HUES48 (cell line): ENCODE measurements at regions not wholly inside any gene's neighbourhood (a gene's known extent, or its start where the extent isn't known, plus 50 kb on each side); places are given as distances from the start of the nearest gene placed in this dataset.
A peak's percentile ranks its signal among the peaks of the same experiment; 100 is the strongest.

ENCODE experiments used
- H3K27ac ChIP-seq: one replicate; pipeline ENCODE4 v1.7.0; 2013; ENCODE audit warnings: low read depth, low read length, inconsistent platforms
- H3K27me3 ChIP-seq: 2 replicates; pipeline ENCODE4 v1.6.1; 2013; ENCODE audit warnings: mild to moderate bottlenecking, low read length; ENCODE audit not compliant: control insufficient read depth, insufficient read depth
- H3K36me3 ChIP-seq: 2 replicates; pipeline ENCODE4 v1.6.1; 2013; ENCODE audit warnings: low read length; ENCODE audit not compliant: control insufficient read depth, insufficient read depth
- H3K4me1 ChIP-seq: 2 replicates; pipeline ENCODE4 v1.6.1; 2013; ENCODE audit warnings: mild to moderate bottlenecking, low read length; ENCODE audit not compliant: control insufficient read depth, insufficient read depth
- H3K4me3 ChIP-seq: 2 replicates; pipeline ENCODE4 v1.5.1; 2013; ENCODE audit warnings: mild to moderate bottlenecking, low read depth, low read length
- H3K9ac ChIP-seq: 2 replicates; pipeline ENCODE4 v1.6.1; 2013; ENCODE audit warnings: mild to moderate bottlenecking, low read depth, low read length, moderate library complexity
- H3K9me3 ChIP-seq: 2 replicates; pipeline ENCODE4 v1.6.1; 2013; ENCODE audit warnings: low read length; ENCODE audit not compliant: control insufficient read depth, insufficient read depth

GRCh38 chr2:204255526-204255925 lies 289.7 kb upstream of the PARD3B start:
- Histone ChIP-seq H3K27ac (no peak overlapping the region), H3K27me3 (no peaks in the 10 kb centered on the region), H3K9ac (no peak overlapping the region), H3K9me3 (no peaks in the 10 kb centered on the region), H3K36me3 (no peaks in the 10 kb centered on the region), H3K4me3 (no peak overlapping the region), H3K4me1 (peaks cover 8% of the 10 kb centered on the region)

GRCh38 chr2:204257781-204258180 lies 287.5 kb upstream of the PARD3B start:
- Histone ChIP-seq H3K27me3 (no peaks in the 10 kb centered on the region), H3K4me1 (peaks cover 18% of the 10 kb centered on the region), H3K36me3 (no peaks in the 10 kb centered on the region), H3K9ac (no peak overlapping the region), H3K9me3 (no peaks in the 10 kb centered on the region), H3K4me3 (no peak overlapping the region), H3K27ac (no peak overlapping the region)

GRCh38 chr2:204258890-204259289 lies 286.4 kb upstream of the PARD3B start:
- Histone ChIP-seq H3K4me1 (peaks cover 21% of the 10 kb centered on the region), H3K9me3 (no peaks in the 10 kb centered on the region), H3K4me3 (no peak overlapping the region), H3K36me3 (no peaks in the 10 kb centered on the region), H3K27ac (no peak overlapping the region), H3K27me3 (no peaks in the 10 kb centered on the region), H3K9ac (no peak overlapping the region)

GRCh38 chr2:204260162-204260877 lies 285.0 kb upstream of the PARD3B start:
- H3K4me3 ChIP-seq = no peak overlapping the region
- no peaks in the 10 kb centered on the region for H3K36me3 ChIP-seq
- H3K27ac ChIP-seq = no peak overlapping the region
- peaks cover 28% of the 10 kb centered on the region for H3K4me1 ChIP-seq
- no peak overlapping the region for H3K9ac ChIP-seq
- no peaks in the 10 kb centered on the region for H3K27me3 ChIP-seq
- no peaks in the 10 kb centered on the region for H3K9me3 ChIP-seq

GRCh38 chr2:204260901-204261300 lies 284.4 kb upstream of the PARD3B start:
- H3K9ac ChIP-seq = no peak overlapping the region
- H3K27ac ChIP-seq = no peak overlapping the region
- peaks cover 28% of the 10 kb centered on the region for H3K4me1 ChIP-seq
- no peaks in the 10 kb centered on the region for H3K9me3 ChIP-seq
- no peaks in the 10 kb centered on the region for H3K27me3 ChIP-seq
- H3K4me3 ChIP-seq = no peak overlapping the region
- H3K36me3 ChIP-seq = no peaks in the 10 kb centered on the region

GRCh38 chr2:204261846-204262245 lies 283.4 kb upstream of the PARD3B start:
- Histone ChIP-seq H3K9ac (no peak overlapping the region), H3K4me3 (no peak overlapping the region), H3K9me3 (no peaks in the 10 kb centered on the region), H3K4me1 (peaks cover 28% of the 10 kb centered on the region), H3K27me3 (no peaks in the 10 kb centered on the region), H3K36me3 (no peaks in the 10 kb centered on the region), H3K27ac (no peak overlapping the region)

GRCh38 chr2:204264085-204264553 lies 281.2 kb upstream of the PARD3B start:
- no peaks in the 10 kb centered on the region for H3K27me3 ChIP-seq
- no peak overlapping the region for H3K27ac ChIP-seq
- H3K9me3 ChIP-seq = no peaks in the 10 kb centered on the region
- peaks cover 28% of the 10 kb centered on the region for H3K4me1 ChIP-seq
- H3K9ac ChIP-seq = no peak overlapping the region
- H3K4me3 ChIP-seq = no peak overlapping the region
- H3K36me3 ChIP-seq = no peaks in the 10 kb centered on the region

- peaks cover 1% of the 10 kb centered on the region; the same call in 1 of the 2 replicates for H3K9me3 ChIP-seq
Observed at GRCh38 chr2:204264621-204265140, 280.6 kb upstream of the PARD3B start.

GRCh38 chr2:204265681-204266181 lies 279.5 kb upstream of the PARD3B start:
- no peak overlapping the region for H3K27ac ChIP-seq
- no peak overlapping the region for H3K4me3 ChIP-seq
- H3K36me3 ChIP-seq = no peaks in the 10 kb centered on the region
- no peaks in the 10 kb centered on the region for H3K27me3 ChIP-seq
- H3K9me3 ChIP-seq = peaks cover 12% of the 10 kb centered on the region
- H3K9ac ChIP-seq = no peak overlapping the region
- H3K4me1 ChIP-seq = peaks cover 19% of the 10 kb centered on the region

More at GRCh38 chr2:204264621-204265140, 280.6 kb upstream of the PARD3B start:
- no peaks in the 10 kb centered on the region for H3K36me3 ChIP-seq
- no peak overlapping the region for H3K27ac ChIP-seq
- no peak overlapping the region for H3K9ac ChIP-seq
- H3K4me1 ChIP-seq = peaks cover 28% of the 10 kb centered on the region
- H3K27me3 ChIP-seq = no peaks in the 10 kb centered on the region
- H3K4me3 ChIP-seq = no peak overlapping the region

GRCh38 chr2:204268458-204268857 lies 276.8 kb upstream of the PARD3B start:
- Histone ChIP-seq H3K4me3 (no peak overlapping the region), H3K36me3 (no peaks in the 10 kb centered on the region), H3K27ac (no peak overlapping the region), H3K9ac (no peak overlapping the region), H3K4me1 (peaks cover 30% of the 10 kb centered on the region), H3K9me3 (peaks cover 18% of the 10 kb centered on the region), H3K27me3 (no peaks in the 10 kb centered on the region)

- no peak overlapping the region for H3K9ac ChIP-seq
- peak overlapping the region; percentile 48 for H3K27ac ChIP-seq
- peaks cover 31% of the 10 kb centered on the region for H3K4me1 ChIP-seq
- no peaks in the 10 kb centered on the region for H3K27me3 ChIP-seq
- H3K36me3 ChIP-seq = no peaks in the 10 kb centered on the region
- no peak overlapping the region for H3K4me3 ChIP-seq
- H3K9me3 ChIP-seq = peaks cover 18% of the 10 kb centered on the region
Observed at GRCh38 chr2:204268971-204269370, 276.3 kb upstream of the PARD3B start.
